ENCODE measurements at regions not wholly inside any gene's neighbourhood (a gene's known extent, or its start where the extent isn't known, plus 50 kb on each side); places are given as distances from the start of the nearest gene placed in this dataset.

DNA sequence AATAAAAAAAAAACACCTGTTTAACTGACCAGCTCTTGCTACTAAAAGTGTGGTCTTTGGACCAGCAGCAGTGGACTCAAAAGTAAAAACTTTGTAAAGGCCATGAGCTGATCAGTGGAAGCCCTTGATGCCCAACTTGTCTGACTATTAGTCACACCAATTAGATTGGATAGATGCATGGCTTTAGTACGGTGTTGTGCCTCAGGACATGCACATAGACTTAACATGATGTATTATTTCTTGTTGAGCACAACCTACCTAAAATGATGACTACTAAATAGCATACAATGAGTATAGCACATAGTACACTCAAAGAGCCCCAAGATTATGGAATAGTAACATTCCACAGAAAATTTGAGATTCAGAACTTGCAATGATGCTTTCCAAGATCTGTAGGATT is 95.1 kb upstream of the FIBIN start:
- TF ChIP-seq, protein P1, sequence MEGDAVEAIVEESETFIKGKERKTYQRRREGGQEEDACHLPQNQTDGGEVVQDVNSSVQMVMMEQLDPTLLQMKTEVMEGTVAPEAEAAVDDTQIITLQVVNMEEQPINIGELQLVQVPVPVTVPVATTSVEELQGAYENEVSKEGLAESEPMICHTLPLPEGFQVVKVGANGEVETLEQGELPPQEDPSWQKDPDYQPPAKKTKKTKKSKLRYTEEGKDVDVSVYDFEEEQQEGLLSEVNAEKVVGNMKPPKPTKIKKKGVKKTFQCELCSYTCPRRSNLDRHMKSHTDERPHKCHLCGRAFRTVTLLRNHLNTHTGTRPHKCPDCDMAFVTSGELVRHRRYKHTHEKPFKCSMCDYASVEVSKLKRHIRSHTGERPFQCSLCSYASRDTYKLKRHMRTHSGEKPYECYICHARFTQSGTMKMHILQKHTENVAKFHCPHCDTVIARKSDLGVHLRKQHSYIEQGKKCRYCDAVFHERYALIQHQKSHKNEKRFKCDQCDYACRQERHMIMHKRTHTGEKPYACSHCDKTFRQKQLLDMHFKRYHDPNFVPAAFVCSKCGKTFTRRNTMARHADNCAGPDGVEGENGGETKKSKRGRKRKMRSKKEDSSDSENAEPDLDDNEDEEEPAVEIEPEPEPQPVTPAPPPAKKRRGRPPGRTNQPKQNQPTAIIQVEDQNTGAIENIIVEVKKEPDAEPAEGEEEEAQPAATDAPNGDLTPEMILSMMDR (IDR thresholded peaks at IDR 0.05), result no peak
- no peak for TF ChIP-seq POLR2A (IDR thresholded peaks at IDR 0.05)

All from body of pancreas (tissue), 4 donors.